IMR-90 (cell line): ENCODE measurements at regions not wholly inside any gene's neighbourhood (a gene's known extent, or its start where the extent isn't known, plus 50 kb on each side); places are given as distances from the start of the nearest gene placed in this dataset.
A peak's percentile ranks its signal among the peaks of the same experiment; 100 is the strongest.

Source experiments
- ATAC-seq: fragments of 200-7000 bp; cut with Tn5 transposase; 2 replicates; pipeline ENCODE4 v1.9.1; 2020; ENCODE audit warnings: low read depth, mild to moderate bottlenecking, moderate library complexity
- BruUV-seq: library from RNA; stranded (reverse); fragments of 400-500 nt; replicated peaks from 2 replicates; lab custom pipeline; 2021; lab: Mats Ljungman, UMichigan
- CTCF ChIA-PET: fragments of 300-600 bp; formaldehyde crosslinking; extraction: SDS; loops from one replicate; lab custom pipeline; 2021; ENCODE audit warnings: antibody characterized with exemption; lab: Yijun Ruan, JAX
- POLR2A ChIA-PET: fragments of 300-600 bp; sonication (Branson Sonifier 250); formaldehyde crosslinking; loops from one replicate; lab custom pipeline; 2022; ENCODE audit warnings: antibody characterized with exemption; ENCODE audit not compliant: unreplicated experiment; lab: Charles Lee
- DNase-seq: peaks from one replicate; pipeline ENCODE4 v3.0.0; 2013
- H2AFZ ChIP-seq: replicated peaks from 2 replicates; pipeline ENCODE3; 2013; ENCODE audit warnings: low read length, mild to moderate bottlenecking; ENCODE audit not compliant: poor library complexity
- H2AK5ac ChIP-seq: 2 replicates; pipeline ENCODE4 v1.6.1; 2013; ENCODE audit warnings: low read depth, low read length, inconsistent platforms
- H2AK9ac ChIP-seq: replicated peaks from 2 replicates; pipeline ENCODE3; 2013; ENCODE audit warnings: mild to moderate bottlenecking, low read depth, low read length, moderate library complexity; ENCODE audit not compliant: poor library complexity
- H2BK120ac ChIP-seq: 2 replicates; pipeline ENCODE4 v1.6.1; 2013; ENCODE audit warnings: low read depth, low read length, inconsistent platforms
- H2BK15ac ChIP-seq: 3 replicates; pipeline ENCODE4 v1.6.1; 2013; ENCODE audit warnings: low read depth, low read length, inconsistent platforms
- H2BK20ac ChIP-seq: 2 replicates; pipeline ENCODE4 v1.6.1; 2013; ENCODE audit warnings: low read depth, mild to moderate bottlenecking, inconsistent platforms, low read length, moderate library complexity
- H2BK5ac ChIP-seq: 2 replicates; pipeline ENCODE4 v1.6.1; 2013; ENCODE audit warnings: mild to moderate bottlenecking, low read depth, low read length, inconsistent platforms; ENCODE audit not compliant: poor library complexity, severe bottlenecking
- H3K14ac ChIP-seq: replicated peaks from 2 replicates; pipeline ENCODE4 v1.6.1; 2013; ENCODE audit warnings: low read depth, low read length, inconsistent platforms
- H3K18ac ChIP-seq: 2 replicates; pipeline ENCODE4 v1.6.1; 2013; ENCODE audit warnings: low read depth, low read length, control low read depth
- H3K23ac ChIP-seq: 2 replicates; pipeline ENCODE4 v1.6.1; 2013; ENCODE audit warnings: low read depth, low read length, inconsistent platforms
- H3K27ac ChIP-seq: 2 replicates; pipeline ENCODE4 v1.5.1; 2013; ENCODE audit warnings: mild to moderate bottlenecking, control low read depth, low read length; ENCODE audit not compliant: insufficient read depth
- H3K27me3 ChIP-seq: 2 replicates; pipeline ENCODE4 v1.6.1; 2013; ENCODE audit warnings: low read length; ENCODE audit not compliant: control insufficient read depth, insufficient read depth
- H3K36me3 ChIP-seq: 2 replicates; pipeline ENCODE4 v1.6.1; 2013; ENCODE audit warnings: low read length, mixed read lengths; ENCODE audit not compliant: control insufficient read depth, insufficient read depth
- H3K4ac ChIP-seq: 2 replicates; pipeline ENCODE4 v1.6.1; 2013; ENCODE audit warnings: low read depth, low read length, inconsistent platforms
- H3K4me1 ChIP-seq: 2 replicates; pipeline ENCODE4 v1.6.1; 2013; ENCODE audit warnings: low read length, mixed read lengths; ENCODE audit not compliant: control insufficient read depth, insufficient read depth
- H3K4me2 ChIP-seq: 2 replicates; pipeline ENCODE4 v1.6.1; 2013; ENCODE audit warnings: low read depth, mild to moderate bottlenecking, control low read depth, low read length, moderate library complexity
- H3K4me3 ChIP-seq: 2 replicates; pipeline ENCODE4 v1.5.1; 2013; ENCODE audit warnings: low read depth, mild to moderate bottlenecking, control low read depth, low read length, moderate library complexity; ENCODE audit not compliant: insufficient read depth
- H3K56ac ChIP-seq: 2 replicates; pipeline ENCODE4 v1.6.1; 2013; ENCODE audit warnings: low read length, inconsistent platforms; ENCODE audit not compliant: insufficient read depth; ENCODE audit errors: extremely low read depth
- H3K79me1 ChIP-seq, 2 experiments: 2 replicates each; pipeline ENCODE4 v1.6.1; 2013; ENCODE audit warnings: low read length in 2 of 2, inconsistent platforms in 1 of 2, low read depth in 1 of 2
- H3K9ac ChIP-seq: 2 replicates; pipeline ENCODE4 v1.6.1; 2013; ENCODE audit warnings: low read depth, low read length, control low read depth
- H3K9me1 ChIP-seq: 2 replicates; pipeline ENCODE4 v1.6.1; 2013; ENCODE audit warnings: low read length, inconsistent platforms; ENCODE audit not compliant: insufficient read depth
- H3K9me3 ChIP-seq: 2 replicates; pipeline ENCODE4 v1.6.1; 2013; ENCODE audit warnings: low read length; ENCODE audit not compliant: control insufficient read depth, insufficient read depth
- H4K20me1 ChIP-seq: 2 replicates; pipeline ENCODE4 v1.6.1; 2013; ENCODE audit warnings: low read length, inconsistent platforms; ENCODE audit not compliant: insufficient read depth
- H4K5ac ChIP-seq: 2 replicates; pipeline ENCODE4 v1.6.1; 2013; ENCODE audit warnings: mild to moderate bottlenecking, low read depth, low read length, control low read depth
- H4K8ac ChIP-seq, 2 experiments: 2 replicates each; pipeline ENCODE4 v1.6.1; 2013; ENCODE audit warnings: low read depth in 2 of 2, low read length in 2 of 2, control low read depth in 1 of 2, inconsistent platforms in 1 of 2
- H4K91ac ChIP-seq: 2 replicates; pipeline ENCODE4 v1.6.1; 2013; ENCODE audit warnings: low read depth, low read length, inconsistent platforms; ENCODE audit not compliant: insufficient read depth
- CEBPB ChIP-seq: IDR thresholded peaks from 2 replicates; pipeline ENCODE4 v1.6.1; 2012; ENCODE audit warnings: low read depth, low read length, improper control_type of control experiment
- CHD1 ChIP-seq: IDR thresholded peaks from 2 replicates; pipeline ENCODE4 v1.6.1; 2012; ENCODE audit warnings: low read depth, low read length, improper control_type of control experiment
- MAFK ChIP-seq: IDR thresholded peaks from 2 replicates; pipeline ENCODE4 v1.6.1; 2012; ENCODE audit warnings: low read depth, low read length, improper control_type of control experiment
- MAZ ChIP-seq: IDR thresholded peaks from 2 replicates; pipeline ENCODE4 v1.6.1; 2012; ENCODE audit warnings: low read depth, mild to moderate bottlenecking, low read length, improper control_type of control experiment, moderate library complexity, borderline replicate concordance
- MXI1 ChIP-seq: IDR thresholded peaks from 2 replicates; pipeline ENCODE4 v1.6.1; 2012; ENCODE audit warnings: low read depth, mild to moderate bottlenecking, low read length, moderate library complexity, borderline replicate concordance
- NFE2L2 ChIP-seq: fragments of 150-350 bp; IDR thresholded peaks from 2 replicates; pipeline ENCODE4 v1.6.1; 2016; ENCODE audit warnings: low read depth, mild to moderate bottlenecking, low read length
- RAD21 ChIP-seq: IDR thresholded peaks from 2 replicates; pipeline ENCODE4 v1.6.1; 2012; ENCODE audit warnings: low read length, improper control_type of control experiment
- SMC3 ChIP-seq: fragments of 150-350 bp; IDR thresholded peaks from 2 replicates; pipeline ENCODE4 v1.6.1; 2016; ENCODE audit warnings: low read depth, mild to moderate bottlenecking, antibody characterized with exemption, low read length, moderate library complexity
- WGBS, 2 experiments: methylation state at CpG; one replicate each; pipeline versions ENCODE4 v1.1.5 to v1.1.7; 2013; ENCODE audit warnings: missing lambda C conversion rate in 2 of 2; ENCODE audit not compliant: insufficient read length in 1 of 2; ENCODE audit errors: extremely low coverage in 2 of 2; 5-methylcytosine and 5-hydroxymethylcytosine counted together
- dilution Hi-C: fragments of 300-500 bp; cut with HindIII; formaldehyde crosslinking; loops from one replicate; pipeline ENCODE4 v1.14.3; 2018; ENCODE audit warnings: low sequenced_read_pairs; ENCODE audit not compliant: unreplicated experiment
- in situ Hi-C: fragments of 300-500 bp; cut with MboI; formaldehyde crosslinking; loops from 3 replicates; pipeline ENCODE4 v1.14.3; 2019; ENCODE audit warnings: low sequenced_read_pairs, inconsistent platforms, mixed read lengths
- intact Hi-C: fragments of 100-400 bp; cut with micrococcal nuclease; formaldehyde crosslinking; loops from 2 replicates; pipeline ENCODE4 v1.10.0; 2022
- TF ChIP-seq, protein P1 (sequence below): fragments of 150-350 bp; IDR thresholded peaks from 2 replicates; pipeline ENCODE4 v1.6.1; 2017; ENCODE audit warnings: mild to moderate bottlenecking, antibody characterized with exemption, low read length, low read depth

DNA sequence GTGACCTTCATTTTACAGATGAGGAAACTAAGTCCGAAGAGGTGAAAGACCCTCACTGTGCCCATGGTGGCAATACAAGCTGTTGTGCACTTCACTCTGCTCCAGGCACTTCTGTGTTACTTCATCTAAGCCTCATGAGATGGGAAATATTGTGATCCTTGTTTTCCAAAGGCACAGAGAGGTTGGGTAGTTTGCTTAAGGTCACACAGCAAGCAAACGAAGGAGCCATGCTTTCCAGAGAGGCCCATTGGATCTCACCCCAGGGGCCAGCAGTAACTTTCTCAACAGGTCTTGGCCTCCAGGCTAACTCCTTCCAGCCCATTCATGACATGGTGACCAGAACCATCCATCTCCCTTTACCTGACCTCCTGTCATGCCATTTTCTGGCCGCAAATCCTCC lies 332.8 kb downstream of the MN1 start:
- no peak overlapping the region for H2AFZ ChIP-seq
- H3K4me3 ChIP-seq = no peak overlapping the region
- no peak overlapping the region for H3K4ac ChIP-seq
- no TSS peak for BruUV-seq
- peaks cover 7% of the 10 kb centered on the region; the same call in 1 of the 2 replicates for H3K9me1 ChIP-seq
- H2BK20ac ChIP-seq = 0 out of 2 replicates have a peak overlapping the region, but pooled peaks have one; percentile 21
- no peak overlapping the region for H2BK120ac ChIP-seq
- TF ChIP-seq NFE2L2 (no peak), SMC3 (no peak), CHD1 (no peak), CEBPB (no peak), MAFK (no peak), MXI1 (no peak), RAD21 (no peak), MAZ (no peak)
- TF ChIP-seq, protein P1, sequence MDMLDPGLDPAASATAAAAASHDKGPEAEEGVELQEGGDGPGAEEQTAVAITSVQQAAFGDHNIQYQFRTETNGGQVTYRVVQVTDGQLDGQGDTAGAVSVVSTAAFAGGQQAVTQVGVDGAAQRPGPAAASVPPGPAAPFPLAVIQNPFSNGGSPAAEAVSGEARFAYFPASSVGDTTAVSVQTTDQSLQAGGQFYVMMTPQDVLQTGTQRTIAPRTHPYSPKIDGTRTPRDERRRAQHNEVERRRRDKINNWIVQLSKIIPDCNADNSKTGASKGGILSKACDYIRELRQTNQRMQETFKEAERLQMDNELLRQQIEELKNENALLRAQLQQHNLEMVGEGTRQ = no peak
- H2BK15ac ChIP-seq = no peak overlapping the region
- H3K36me3 ChIP-seq = no peaks in the 10 kb centered on the region
- ChIA-PET CTCF (no interaction called here), POLR2A (no interaction called here)
- no peak overlapping the region for H4K91ac ChIP-seq
- no peaks in the 10 kb centered on the region; the same call in 1 of the 2 replicates for H3K4me1 ChIP-seq
- H4K5ac ChIP-seq = no peak overlapping the region
- H3K18ac ChIP-seq = no peak overlapping the region
- no peak overlapping the region for H3K23ac ChIP-seq
- no peak overlapping the region for H2AK9ac ChIP-seq
- H3K56ac ChIP-seq = no peak overlapping the region
- WGBS, 2 experiments = 0% methylated on average over 1 of the region's 3 CpGs; no CpG with 5 or more reads in 1 of the 2 experiments
- dilution Hi-C loops (no loop called here), intact Hi-C loops (no loop called here), in situ Hi-C loops (no loop called here)
- no peak overlapping the region for H2BK5ac ChIP-seq
- H4K20me1 ChIP-seq = no peaks in the 10 kb centered on the region
- no peak overlapping the region for H4K8ac ChIP-seq
- peaks cover 9% of the 10 kb centered on the region; the same call in 1 of the 2 replicates for H3K27me3 ChIP-seq
- no peak overlapping the region for H3K9ac ChIP-seq
- ATAC-seq (no peak), DNase-seq (no peak)
- no peak overlapping the region for H3K27ac ChIP-seq
- no peak overlapping the region for H2AK5ac ChIP-seq
- H3K79me1 ChIP-seq = no peaks in the 10 kb centered on the region
- peaks cover 2% of the 10 kb centered on the region; the same call in 1 of the 2 replicates for H3K9me3 ChIP-seq
- no peak overlapping the region for H3K14ac ChIP-seq
- H3K4me2 ChIP-seq = no peak overlapping the region
